ENCODE measurements at regions not wholly inside any gene's neighbourhood (a gene's known extent, or its start where the extent isn't known, plus 50 kb on each side); places are given as distances from the start of the nearest gene placed in this dataset.

DNA sequence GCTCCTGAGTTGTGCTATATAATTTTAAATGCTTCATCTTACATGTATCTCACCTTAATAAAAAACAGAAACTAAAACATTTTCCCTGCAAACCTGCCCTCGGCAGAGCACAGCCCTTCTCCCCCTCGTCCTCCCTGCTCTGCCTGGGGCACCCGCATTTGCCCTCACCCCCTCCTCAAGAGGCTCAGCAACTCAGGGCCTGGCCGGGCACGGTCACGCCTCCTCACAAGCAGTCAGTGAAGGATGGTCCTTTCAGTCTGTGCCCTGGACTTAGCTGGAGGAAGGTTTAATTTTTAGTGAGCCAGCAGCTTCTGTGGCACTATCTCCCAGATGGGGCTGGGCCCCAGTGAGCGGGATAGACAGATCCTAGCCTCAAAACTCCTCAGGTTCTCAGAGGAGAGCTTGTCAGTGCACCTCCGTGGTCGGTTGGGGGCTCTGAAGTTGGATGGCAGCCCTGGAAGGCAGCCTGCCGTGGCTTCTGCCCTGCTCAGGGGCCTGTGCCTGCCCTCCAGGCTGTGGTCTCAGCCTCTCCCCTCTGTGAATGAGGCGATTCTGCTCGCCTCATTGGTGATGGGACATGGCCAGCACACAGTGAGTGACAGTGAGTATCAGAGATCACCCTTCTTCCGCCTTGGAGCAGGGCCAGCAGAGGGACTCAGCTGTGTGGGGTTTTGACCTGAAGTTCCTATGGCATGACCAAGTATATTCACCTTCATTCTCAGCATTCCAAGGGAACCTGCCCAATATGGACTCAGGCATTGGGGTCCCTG, 56.3 kb upstream of the AFF3 start:
- POLR2A ChIA-PET: interaction anchor here (1.0 kb wide), 2 partner anchors 9 to 13 kb away, joined by 3 read pairs; no protein-coding TSS in a partner anchor

More for the DNA sequence above, 56.3 kb upstream of the AFF3 start:
- H3K27me3 ChIP-seq (ENCODE audit: control insufficient read depth in 2 of 2, insufficient read depth in 2 of 2, low read length in 2 of 2): peaks cover 3 to 31% of the 10 kb centered on the region in 2 experiments; a peak in 2 of 5 replicates
- no peaks in the 10 kb centered on the region for H4K20me1 ChIP-seq (replicated peaks; ENCODE audit: control insufficient read depth, insufficient read depth, low read length)
- FAIRE-seq: no peak
- H3K4me1 ChIP-seq (replicated peaks in 1 of 2; ENCODE audit: control insufficient read depth in 2 of 2, insufficient read depth in 2 of 2, low read length in 2 of 2): peaks cover 6 to 9% of the 10 kb centered on the region in 2 experiments; a peak in 4 of 5 replicates
- in situ Hi-C loops (cut with MboI): no loop called here
- H3K9me1 ChIP-seq (ENCODE audit: control insufficient read depth, insufficient read depth, low read length): no peaks in the 10 kb centered on the region
- BruUV-seq (replicated peaks): no TSS peak
- no peaks in the 10 kb centered on the region; the same call in 1 of the 2 replicates for H3K9me3 ChIP-seq (replicated peaks; ENCODE audit: control insufficient read depth, insufficient read depth, low read depth, low read length)
- no peak overlapping the region for H3K27ac ChIP-seq (ENCODE audit: extremely low read depth, low read depth, low read length)
- CTCF ChIA-PET (ENCODE audit: low intra/inter-chr PET ratio): no interaction called here
- no peak overlapping the region for H3K4me2 ChIP-seq (ENCODE audit: insufficient read depth, low read length)
- no peak for DNase-seq (ENCODE audit: extremely low read depth in 1 of 4, low spot score in 3 of 4)
- TF ChIP-seq ZFP30 (CRISPR knock-in tag; IDR thresholded peaks at IDR 0.05; ENCODE audit: borderline replicate concordance) (no peak), NFYB (IDR thresholded peaks at IDR 0.05; ENCODE audit: extremely low read depth, insufficient read length) (no peak), EP400 (IDR thresholded peaks at IDR 0.05) (no peak), NFIC (IDR thresholded peaks at IDR 0.05) (peak; percentile 58)
- TF ChIP-seq, protein P1, sequence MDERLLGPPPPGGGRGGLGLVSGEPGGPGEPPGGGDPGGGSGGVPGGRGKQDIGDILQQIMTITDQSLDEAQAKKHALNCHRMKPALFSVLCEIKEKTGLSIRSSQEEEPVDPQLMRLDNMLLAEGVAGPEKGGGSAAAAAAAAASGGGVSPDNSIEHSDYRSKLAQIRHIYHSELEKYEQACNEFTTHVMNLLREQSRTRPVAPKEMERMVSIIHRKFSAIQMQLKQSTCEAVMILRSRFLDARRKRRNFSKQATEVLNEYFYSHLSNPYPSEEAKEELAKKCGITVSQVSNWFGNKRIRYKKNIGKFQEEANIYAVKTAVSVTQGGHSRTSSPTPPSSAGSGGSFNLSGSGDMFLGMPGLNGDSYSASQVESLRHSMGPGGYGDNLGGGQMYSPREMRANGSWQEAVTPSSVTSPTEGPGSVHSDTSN (CRISPR knock-in tag; IDR thresholded peaks at IDR 0.05; ENCODE audit: low read depth): peak; percentile 11; the same call in 1 of the 2 replicates
- TF ChIP-seq, protein P1 (tag; conservative IDR thresholded peaks at IDR 0.05; ENCODE audit: low read depth): peak; percentile 43
- TF ChIP-seq, protein P2, sequence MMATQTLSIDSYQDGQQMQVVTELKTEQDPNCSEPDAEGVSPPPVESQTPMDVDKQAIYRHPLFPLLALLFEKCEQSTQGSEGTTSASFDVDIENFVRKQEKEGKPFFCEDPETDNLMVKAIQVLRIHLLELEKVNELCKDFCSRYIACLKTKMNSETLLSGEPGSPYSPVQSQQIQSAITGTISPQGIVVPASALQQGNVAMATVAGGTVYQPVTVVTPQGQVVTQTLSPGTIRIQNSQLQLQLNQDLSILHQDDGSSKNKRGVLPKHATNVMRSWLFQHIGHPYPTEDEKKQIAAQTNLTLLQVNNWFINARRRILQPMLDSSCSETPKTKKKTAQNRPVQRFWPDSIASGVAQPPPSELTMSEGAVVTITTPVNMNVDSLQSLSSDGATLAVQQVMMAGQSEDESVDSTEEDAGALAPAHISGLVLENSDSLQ (IDR thresholded peaks at IDR 0.05): peak; percentile 81
- TF ChIP-seq, protein P3, sequence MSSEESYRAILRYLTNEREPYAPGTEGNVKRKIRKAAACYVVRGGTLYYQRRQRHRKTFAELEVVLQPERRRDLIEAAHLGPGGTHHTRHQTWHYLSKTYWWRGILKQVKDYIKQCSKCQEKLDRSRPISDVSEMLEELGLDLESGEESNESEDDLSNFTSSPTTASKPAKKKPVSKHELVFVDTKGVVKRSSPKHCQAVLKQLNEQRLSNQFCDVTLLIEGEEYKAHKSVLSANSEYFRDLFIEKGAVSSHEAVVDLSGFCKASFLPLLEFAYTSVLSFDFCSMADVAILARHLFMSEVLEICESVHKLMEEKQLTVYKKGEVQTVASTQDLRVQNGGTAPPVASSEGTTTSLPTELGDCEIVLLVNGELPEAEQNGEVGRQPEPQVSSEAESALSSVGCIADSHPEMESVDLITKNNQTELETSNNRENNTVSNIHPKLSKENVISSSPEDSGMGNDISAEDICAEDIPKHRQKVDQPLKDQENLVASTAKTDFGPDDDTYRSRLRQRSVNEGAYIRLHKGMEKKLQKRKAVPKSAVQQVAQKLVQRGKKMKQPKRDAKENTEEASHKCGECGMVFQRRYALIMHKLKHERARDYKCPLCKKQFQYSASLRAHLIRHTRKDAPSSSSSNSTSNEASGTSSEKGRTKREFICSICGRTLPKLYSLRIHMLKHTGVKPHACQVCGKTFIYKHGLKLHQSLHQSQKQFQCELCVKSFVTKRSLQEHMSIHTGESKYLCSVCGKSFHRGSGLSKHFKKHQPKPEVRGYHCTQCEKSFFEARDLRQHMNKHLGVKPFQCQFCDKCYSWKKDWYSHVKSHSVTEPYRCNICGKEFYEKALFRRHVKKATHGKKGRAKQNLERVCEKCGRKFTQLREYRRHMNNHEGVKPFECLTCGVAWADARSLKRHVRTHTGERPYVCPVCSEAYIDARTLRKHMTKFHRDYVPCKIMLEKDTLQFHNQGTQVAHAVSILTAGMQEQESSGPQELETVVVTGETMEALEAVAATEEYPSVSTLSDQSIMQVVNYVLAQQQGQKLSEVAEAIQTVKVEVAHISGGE (CRISPR knock-in tag; IDR thresholded peaks at IDR 0.05): no peak
- WGBS (ENCODE audit: insufficient coverage, low coverage, missing lambda C conversion rate): 7% methylated on average over 13 of the region's 13 CpGs
- ATAC-seq: peak; percentile 37; the same call in 1 of the 3 replicates
- no peak overlapping the region for H3K4me3 ChIP-seq
- no peaks in the 10 kb centered on the region for H3K36me3 ChIP-seq (ENCODE audit: control insufficient read depth, insufficient read depth, low read length)
- peak overlapping the region in 1 of 2 experiments; percentile 54; a peak in 1 of 4 replicates for H3K9ac ChIP-seq (ENCODE audit: insufficient read depth in 1 of 2, low read depth in 2 of 2, low read length in 2 of 2)
- H3K79me2 ChIP-seq (ENCODE audit: control insufficient read depth, insufficient read depth, low read length): no peaks in the 10 kb centered on the region
- H2AFZ ChIP-seq (ENCODE audit: low read depth, low read length): peak overlapping the region; percentile 51
- intact Hi-C loops (cut with micrococcal nuclease): no loop called here
